H9 (cell line): ENCODE measurements at regions not wholly inside any gene's neighbourhood (a gene's known extent, or its start where the extent isn't known, plus 50 kb on each side); places are given as distances from the start of the nearest gene placed in this dataset.

Experiments
- DNase-seq: peaks from one replicate; pipeline ENCODE4 v3.0.0-alpha.2; 2017
- H2AFZ ChIP-seq: one replicate; pipeline ENCODE4 v1.6.1; 2013; ENCODE audit warnings: mild to moderate bottlenecking, low read length, control low read depth, moderate library complexity
- H2AK5ac ChIP-seq: 2 replicates; pipeline ENCODE4 v1.6.1; 2013; ENCODE audit warnings: low read length, control low read depth, mixed read lengths; ENCODE audit not compliant: insufficient read length
- H2BK120ac ChIP-seq: one replicate; pipeline ENCODE4 v1.6.1; 2013; ENCODE audit warnings: low read depth, mild to moderate bottlenecking, low read length, control low read depth, inconsistent platforms; ENCODE audit not compliant: poor library complexity, severe bottlenecking
- H2BK12ac ChIP-seq: 2 replicates; pipeline ENCODE4 v1.6.1; 2013; ENCODE audit warnings: low read length, control low read depth, mixed read lengths, low read depth; ENCODE audit not compliant: insufficient read length
- H2BK15ac ChIP-seq: 2 replicates; pipeline ENCODE4 v1.6.1; 2013; ENCODE audit warnings: low read depth, low read length, control low read depth
- H2BK20ac ChIP-seq: one replicate; pipeline ENCODE4 v1.6.1; 2013; ENCODE audit warnings: low read depth, mild to moderate bottlenecking, low read length, control low read depth, inconsistent platforms; ENCODE audit not compliant: poor library complexity, severe bottlenecking
- H2BK5ac ChIP-seq: 2 replicates; pipeline ENCODE4 v1.6.1; 2013; ENCODE audit warnings: low read length, control low read depth, mixed read lengths; ENCODE audit not compliant: insufficient read length
- H3K14ac ChIP-seq: 2 replicates; pipeline ENCODE4 v1.6.1; 2013; ENCODE audit warnings: low read length, control low read depth; ENCODE audit not compliant: insufficient read depth
- H3K18ac ChIP-seq: 2 replicates; pipeline ENCODE4 v1.6.1; 2013; ENCODE audit warnings: low read depth, mild to moderate bottlenecking, mixed read lengths, low read length, control low read depth; ENCODE audit not compliant: insufficient read length
- H3K23ac ChIP-seq: 2 replicates; pipeline ENCODE4 v1.6.1; 2013; ENCODE audit warnings: low read length, control low read depth, mixed read lengths, low read depth; ENCODE audit not compliant: insufficient read length
- H3K23me2 ChIP-seq: 2 replicates; pipeline ENCODE4 v1.6.1; 2013; ENCODE audit warnings: low read depth, mild to moderate bottlenecking, mixed read lengths, low read length, control low read depth; ENCODE audit not compliant: insufficient read length, poor library complexity, severe bottlenecking
- H3K27ac ChIP-seq: 2 replicates; pipeline ENCODE4 v1.5.1; 2013; ENCODE audit warnings: low read length, control low read depth, mixed read lengths, low read depth; ENCODE audit not compliant: insufficient read length
- H3K27me3 ChIP-seq: 2 replicates; pipeline ENCODE4 v1.6.1; 2013; ENCODE audit warnings: low read length, control low read depth, inconsistent platforms; ENCODE audit not compliant: insufficient read depth
- H3K4ac ChIP-seq: 2 replicates; pipeline ENCODE4 v1.6.1; 2013; ENCODE audit warnings: low read depth, mild to moderate bottlenecking, control low read depth, inconsistent platforms, low read length, moderate library complexity
- H3K4me1 ChIP-seq: 2 replicates; pipeline ENCODE4 v1.6.1; 2013; ENCODE audit warnings: low read length, control low read depth, inconsistent platforms; ENCODE audit not compliant: insufficient read depth
- H3K4me2 ChIP-seq: 2 replicates; pipeline ENCODE4 v1.6.1; 2013; ENCODE audit warnings: low read length, control low read depth, mixed read lengths; ENCODE audit not compliant: insufficient read length, insufficient read depth
- H3K56ac ChIP-seq: 2 replicates; pipeline ENCODE4 v1.6.1; 2013; ENCODE audit warnings: low read depth, mild to moderate bottlenecking, mixed read lengths, low read length, control low read depth; ENCODE audit not compliant: insufficient read length
- H3K79me1 ChIP-seq: 2 replicates; pipeline ENCODE4 v1.6.1; 2013; ENCODE audit warnings: low read depth, mild to moderate bottlenecking, moderate library complexity, low read length, control low read depth, inconsistent platforms; ENCODE audit not compliant: insufficient read depth, poor library complexity, severe bottlenecking
- H3K79me2 ChIP-seq: 2 replicates; pipeline ENCODE4 v1.6.1; 2013; ENCODE audit warnings: low read length, control low read depth, inconsistent platforms; ENCODE audit not compliant: insufficient read depth
- H3K9ac ChIP-seq: 2 replicates; pipeline ENCODE4 v1.6.1; 2013; ENCODE audit warnings: low read length, control low read depth, mixed read lengths; ENCODE audit not compliant: insufficient read length; ENCODE audit errors: extremely low read depth
- H3K9me3 ChIP-seq: one replicate; pipeline ENCODE4 v1.6.1; 2013; ENCODE audit warnings: low read depth, low read length, inconsistent platforms; ENCODE audit not compliant: control insufficient read depth
- H3T11ph ChIP-seq: one replicate; pipeline ENCODE4 v1.6.1; 2013; ENCODE audit warnings: mild to moderate bottlenecking, low read length, control low read depth, inconsistent platforms
- H4K20me1 ChIP-seq: one replicate; pipeline ENCODE4 v1.6.1; 2013; ENCODE audit not compliant: control insufficient read depth, insufficient read length, insufficient read depth
- H4K5ac ChIP-seq: 2 replicates; pipeline ENCODE4 v1.6.1; 2013; ENCODE audit warnings: low read depth, mild to moderate bottlenecking, mixed read lengths, low read length, control low read depth; ENCODE audit not compliant: insufficient read length
- H4K8ac ChIP-seq: replicated peaks from 2 replicates; pipeline ENCODE4 v1.6.1; 2013; ENCODE audit warnings: low read length, control low read depth, mixed read lengths, low read depth; ENCODE audit not compliant: insufficient read length
- H4K91ac ChIP-seq: 2 replicates; pipeline ENCODE4 v1.6.1; 2013; ENCODE audit warnings: low read depth, mild to moderate bottlenecking, moderate library complexity, mixed read lengths, low read length, control low read depth; ENCODE audit not compliant: insufficient read length
- H3K27ac Mint-ChIP-seq, 3 experiments: 2 replicates in 2 of 3; 3 replicates in 1 of 3; pipeline ENCODE4 v1.8.0; 2020 to 2021; ENCODE audit warnings: mixed read lengths in 3 of 3, mild to moderate bottlenecking in 1 of 3, moderate library complexity in 1 of 3
- H3K27me3 Mint-ChIP-seq: 2 replicates; pipeline ENCODE4 v1.8.0; 2021; ENCODE audit warnings: low read depth, mild to moderate bottlenecking, moderate library complexity, mixed read lengths
- H3K36me3 Mint-ChIP-seq, 3 experiments: 2 replicates in 2 of 3; 3 replicates in 1 of 3; pipeline ENCODE4 v1.8.0; 2020 to 2021; ENCODE audit warnings: low read depth in 3 of 3, mixed read lengths in 3 of 3; ENCODE audit not compliant: insufficient read depth in 1 of 3
- H3K4me1 Mint-ChIP-seq, 2 experiments: 2 replicates each; pipeline ENCODE4 v1.8.0; 2020; ENCODE audit warnings: mixed read lengths in 2 of 2
- H3K4me3 Mint-ChIP-seq, 2 experiments: 2 replicates in 1 of 2; 3 replicates in 1 of 2; pipeline ENCODE4 v1.8.0; 2020 to 2021; ENCODE audit warnings: mild to moderate bottlenecking in 2 of 2, mixed read lengths in 2 of 2, moderate library complexity in 1 of 2
- H3K9me3 Mint-ChIP-seq, 2 experiments: 2 replicates in 1 of 2; 3 replicates in 1 of 2; pipeline ENCODE4 v1.8.0; 2020; ENCODE audit warnings: mild to moderate bottlenecking in 2 of 2, mixed read lengths in 2 of 2, moderate library complexity in 1 of 2
- WGBS: extraction: QIAGEN DNeasy Blood & Tissue Kit; methylation state at CpG from one replicate; pipeline ENCODE4 v1.1.7; 2013; ENCODE audit warnings: missing lambda C conversion rate, low lambda C conversion rate, mixed read lengths; ENCODE audit not compliant: insufficient read length; ENCODE audit errors: extremely low coverage; 5-methylcytosine and 5-hydroxymethylcytosine counted together
- TF ChIP-seq, protein P1 (sequence below): fragments of 200-600 bp; sonication (generic); conservative IDR thresholded peaks from 3 replicates; pipeline ENCODE4 v1.8.0; 2021; ENCODE audit warnings: antibody characterized with exemption, mild to moderate bottlenecking

DNA sequence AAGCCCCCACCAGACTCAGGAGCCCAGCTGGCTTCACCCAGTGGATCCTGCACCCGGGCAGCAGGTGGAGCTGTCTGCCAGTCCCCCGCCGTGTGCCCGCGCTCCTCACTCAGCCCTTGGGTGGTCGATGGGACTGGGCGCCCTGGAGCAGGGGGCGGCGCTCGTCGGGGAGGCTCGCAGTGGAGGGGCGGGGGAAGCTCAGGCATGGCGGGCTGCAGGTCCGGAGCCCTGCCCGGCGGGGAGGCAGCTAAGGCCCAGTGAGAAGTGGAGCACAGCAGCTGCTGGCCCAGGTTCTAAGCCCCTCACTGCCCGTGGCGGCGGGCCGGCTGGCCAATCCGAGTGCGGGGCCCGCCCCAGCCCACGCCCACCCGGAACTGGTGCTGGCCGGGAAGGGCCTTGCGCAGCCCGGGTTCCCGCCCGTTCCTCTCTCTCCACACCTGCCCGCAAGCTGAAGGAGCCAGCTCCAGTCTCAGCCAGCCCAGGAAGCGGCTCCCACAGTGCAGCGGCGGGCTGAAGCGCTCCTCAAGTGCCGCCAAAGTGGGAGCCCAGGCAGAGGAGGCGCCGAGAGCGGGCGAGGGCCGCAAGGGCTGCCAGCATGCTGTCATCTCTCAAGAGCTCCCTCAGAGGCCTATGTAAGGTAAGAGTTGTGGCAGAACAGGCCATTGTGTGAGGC, 1307.8 kb upstream of the TMEFF2 start:
- Histone ChIP-seq H2BK15ac (no peak overlapping the region), H3K56ac (no peak overlapping the region), H4K8ac (no peak overlapping the region), H3K27ac (no peak overlapping the region), H3K79me2 (no peaks in the 10 kb centered on the region; the same call in 1 of the 2 replicates), H2AK5ac (no peak overlapping the region), H4K20me1 (no peaks in the 10 kb centered on the region), H3K4me1 (no peaks in the 10 kb centered on the region), H2BK5ac (no peak overlapping the region), H4K91ac (no peak overlapping the region), H3K18ac (peak overlapping the region; percentile 47), H3K9ac (peak overlapping the region; percentile 70), H3K4ac (no peak overlapping the region), H4K5ac (no peak overlapping the region), H3T11ph (no peak overlapping the region), H2AFZ (no peak overlapping the region), H3K14ac (peak overlapping the region; percentile 52), H2BK120ac (no peak overlapping the region), H2BK12ac (no peak overlapping the region), H3K23me2 (peaks cover 2% of the 10 kb centered on the region), H3K79me1 (no peaks in the 10 kb centered on the region), H3K27me3 (no peaks in the 10 kb centered on the region), H3K4me2 (peak overlapping the region; percentile 46), H3K9me3 (no peaks in the 10 kb centered on the region), H2BK20ac (no peak overlapping the region), H3K23ac (no peak overlapping the region)
- Mint-ChIP-seq H3K36me3 (no peaks in the 10 kb centered on the region; a peak in 1 of 7 replicates), H3K27me3 (no peaks in the 10 kb centered on the region), H3K27ac (no peak overlapping the region), H3K9me3 (no peaks in the 10 kb centered on the region; a peak in 1 of 5 replicates), H3K4me1 (peaks cover 9 to 10% of the 10 kb centered on the region in 2 experiments), H3K4me3 (peak overlapping the region; percentile 66 to 80)
- WGBS, result no CpG with 5 or more reads among the region's 42 CpGs
- DNase-seq, result peak; percentile 95
- TF ChIP-seq, protein P1, sequence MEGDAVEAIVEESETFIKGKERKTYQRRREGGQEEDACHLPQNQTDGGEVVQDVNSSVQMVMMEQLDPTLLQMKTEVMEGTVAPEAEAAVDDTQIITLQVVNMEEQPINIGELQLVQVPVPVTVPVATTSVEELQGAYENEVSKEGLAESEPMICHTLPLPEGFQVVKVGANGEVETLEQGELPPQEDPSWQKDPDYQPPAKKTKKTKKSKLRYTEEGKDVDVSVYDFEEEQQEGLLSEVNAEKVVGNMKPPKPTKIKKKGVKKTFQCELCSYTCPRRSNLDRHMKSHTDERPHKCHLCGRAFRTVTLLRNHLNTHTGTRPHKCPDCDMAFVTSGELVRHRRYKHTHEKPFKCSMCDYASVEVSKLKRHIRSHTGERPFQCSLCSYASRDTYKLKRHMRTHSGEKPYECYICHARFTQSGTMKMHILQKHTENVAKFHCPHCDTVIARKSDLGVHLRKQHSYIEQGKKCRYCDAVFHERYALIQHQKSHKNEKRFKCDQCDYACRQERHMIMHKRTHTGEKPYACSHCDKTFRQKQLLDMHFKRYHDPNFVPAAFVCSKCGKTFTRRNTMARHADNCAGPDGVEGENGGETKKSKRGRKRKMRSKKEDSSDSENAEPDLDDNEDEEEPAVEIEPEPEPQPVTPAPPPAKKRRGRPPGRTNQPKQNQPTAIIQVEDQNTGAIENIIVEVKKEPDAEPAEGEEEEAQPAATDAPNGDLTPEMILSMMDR, result peak; percentile 49; the same call in 2 of the 3 replicates
